ENCODE measurements at regions not wholly inside any gene's neighbourhood (a gene's known extent, or its start where the extent isn't known, plus 50 kb on each side); places are given as distances from the start of the nearest gene placed in this dataset.
"Not testable (repeated sequence)": the region's sequence is repeated elsewhere in the genome, so short reads cannot be mapped to it uniquely, and the experiment has no call there.

- DNase-seq = not testable (repeated sequence)
Measured at GRCh38 chr4:189736656-189737055, 204.0 kb upstream of the FRG1 start.

GRCh38 chr4:189740118-189740517, 200.6 kb upstream of the FRG1 start:
- not testable (repeated sequence) for DNase-seq

- DNase-seq = no peak
Measured at GRCh38 chr4:189740873-189741272, 199.8 kb upstream of the FRG1 start.

GRCh38 chr4:189753092-189753491, 187.6 kb upstream of the FRG1 start:
- not testable (repeated sequence) for DNase-seq

GRCh38 chr4:189763583-189763982, 177.1 kb upstream of the FRG1 start:
- no peak for DNase-seq

- DNase-seq = no peak
Measured at GRCh38 chr4:189765301-189765700, 175.4 kb upstream of the FRG1 start.

- DNase-seq = no peak
Measured at GRCh38 chr4:189765736-189766135, 174.9 kb upstream of the FRG1 start.

- DNase-seq = no peak
Measured at GRCh38 chr4:189767941-189768340, 172.7 kb upstream of the FRG1 start.

- no peak for DNase-seq
Measured at GRCh38 chr4:189769131-189769530, 171.5 kb upstream of the FRG1 start.

- peak; percentile 5 for DNase-seq
Measured at GRCh38 chr4:189771696-189772361, 168.8 kb upstream of the FRG1 start.

- no peak for DNase-seq
Measured at GRCh38 chr4:189773909-189774308, 166.8 kb upstream of the FRG1 start.

- no peak for DNase-seq
Measured at GRCh38 chr4:189779281-189779980, 161.2 kb upstream of the FRG1 start.

- no peak for DNase-seq
Measured at GRCh38 chr4:189780391-189780790, 160.3 kb upstream of the FRG1 start.

- no peak for DNase-seq
Measured at GRCh38 chr4:189784651-189785050, 156.0 kb upstream of the FRG1 start.

- no peak for DNase-seq
Measured at GRCh38 chr4:189785257-189785656, 155.4 kb upstream of the FRG1 start.

- no peak for DNase-seq
Measured at GRCh38 chr4:189786447-189786846, 154.2 kb upstream of the FRG1 start.

- no peak for DNase-seq
Measured at GRCh38 chr4:189787216-189788031, 153.2 kb upstream of the FRG1 start.

- peak; percentile 70 for DNase-seq
Measured at GRCh38 chr4:189792924-189793618, 147.6 kb upstream of the FRG1 start.

GRCh38 chr4:189800545-189801088, 140.1 kb upstream of the FRG1 start:
- DNase-seq = peak; percentile 23

- DNase-seq = no peak
Measured at GRCh38 chr4:189802884-189803283, 137.8 kb upstream of the FRG1 start.

- DNase-seq = no peak
Measured at GRCh38 chr4:189804894-189805293, 135.8 kb upstream of the FRG1 start.

- DNase-seq = no peak
Measured at GRCh38 chr4:189806506-189806905, 134.2 kb upstream of the FRG1 start.

- no peak for DNase-seq
Measured at GRCh38 chr4:189807031-189807430, 133.6 kb upstream of the FRG1 start.
